ENCODE measurements at regions not wholly inside any gene's neighbourhood (a gene's known extent, or its start where the extent isn't known, plus 50 kb on each side); places are given as distances from the start of the nearest gene placed in this dataset.
"Not testable (repeated sequence)": the region's sequence is repeated elsewhere in the genome, so short reads cannot be mapped to it uniquely, and the experiment has no call there.

DNA sequence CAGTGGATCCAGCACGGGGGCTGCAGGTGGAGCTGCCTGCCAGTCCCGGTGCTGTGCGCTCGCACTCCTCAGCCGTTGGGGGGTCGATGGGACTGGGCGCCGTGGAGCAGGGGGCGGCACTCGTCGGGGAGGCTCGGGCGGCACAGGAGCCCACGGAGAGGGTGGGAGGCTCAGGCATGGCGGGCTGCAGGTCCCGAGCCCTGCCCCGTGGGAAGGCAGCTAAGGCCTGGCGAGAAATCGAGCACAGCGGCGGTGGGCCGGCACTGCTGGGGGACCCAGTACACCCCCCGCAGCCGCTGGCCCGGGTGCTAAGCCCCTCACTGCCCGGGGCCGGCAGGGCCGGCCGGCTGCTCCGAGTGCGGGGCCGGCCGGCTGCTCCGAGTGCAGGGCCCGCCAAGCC, 52.3 kb upstream of the MARK1 start:
- H3K36me3 ChIP-seq (ENCODE audit: insufficient read depth, low read length); H3K27ac ChIP-seq (ENCODE audit: low read depth, low read length); H3K9ac ChIP-seq (ENCODE audit: low read depth, low read length); H3K4me3 ChIP-seq (ENCODE audit: low read length); H3K27me3 ChIP-seq (ENCODE audit: insufficient read depth, low read length); H3K9me3 ChIP-seq (ENCODE audit: insufficient read depth, low read depth, low read length); H3K4me1 ChIP-seq (ENCODE audit: insufficient read depth, low read length): not testable (repeated sequence)
- 98% methylated on average over 33 of the region's 35 CpGs for WGBS

DNA sequence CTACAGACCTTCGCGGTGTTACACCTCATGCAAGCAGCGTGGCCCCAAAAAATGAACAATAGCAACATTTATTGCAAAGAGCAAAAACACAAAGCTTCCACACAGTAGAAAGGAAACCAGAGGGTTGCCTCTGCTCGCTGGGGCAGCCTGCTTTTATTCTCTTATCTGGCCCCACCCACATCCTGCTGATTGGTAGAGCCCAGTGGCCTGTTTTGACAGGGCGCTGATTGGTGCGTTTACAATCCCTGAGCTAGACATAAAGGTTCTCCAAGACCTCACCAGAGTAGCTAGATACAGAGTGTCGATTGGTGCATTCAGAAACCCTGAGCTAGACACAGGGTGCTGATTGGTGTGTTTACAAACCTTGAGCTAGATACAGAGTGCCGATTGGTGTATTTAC, 52.8 kb upstream of the MARK1 start:
- H3K4me3 ChIP-seq (ENCODE audit: low read length); H3K4me1 ChIP-seq (ENCODE audit: insufficient read depth, low read length); H3K27me3 ChIP-seq (ENCODE audit: insufficient read depth, low read length); H3K36me3 ChIP-seq (ENCODE audit: insufficient read depth, low read length); H3K9ac ChIP-seq (ENCODE audit: low read depth, low read length); H3K27ac ChIP-seq (ENCODE audit: low read depth, low read length); H3K9me3 ChIP-seq (ENCODE audit: insufficient read depth, low read depth, low read length): not testable (repeated sequence)
- 97% methylated on average over 8 of the region's 8 CpGs for WGBS

- 79% methylated on average over 2 of the region's 2 CpGs for WGBS
- H3K4me1 ChIP-seq (ENCODE audit: insufficient read depth, low read length): no peaks in the 10 kb centered on the region
- no peaks in the 10 kb centered on the region for H3K9me3 ChIP-seq (ENCODE audit: insufficient read depth, low read depth, low read length)
- H3K4me3 ChIP-seq (ENCODE audit: low read length): no peak overlapping the region
- no peaks in the 10 kb centered on the region for H3K36me3 ChIP-seq (ENCODE audit: insufficient read depth, low read length)
- no peak overlapping the region for H3K9ac ChIP-seq (ENCODE audit: low read depth, low read length)
- H3K27ac ChIP-seq (ENCODE audit: low read depth, low read length): no peak overlapping the region
- no peaks in the 10 kb centered on the region for H3K27me3 ChIP-seq (ENCODE audit: insufficient read depth, low read length)
These were observed 54.5 kb upstream of the MARK1 start for GRCh38 chr1:220473440-220473839.

DNA sequence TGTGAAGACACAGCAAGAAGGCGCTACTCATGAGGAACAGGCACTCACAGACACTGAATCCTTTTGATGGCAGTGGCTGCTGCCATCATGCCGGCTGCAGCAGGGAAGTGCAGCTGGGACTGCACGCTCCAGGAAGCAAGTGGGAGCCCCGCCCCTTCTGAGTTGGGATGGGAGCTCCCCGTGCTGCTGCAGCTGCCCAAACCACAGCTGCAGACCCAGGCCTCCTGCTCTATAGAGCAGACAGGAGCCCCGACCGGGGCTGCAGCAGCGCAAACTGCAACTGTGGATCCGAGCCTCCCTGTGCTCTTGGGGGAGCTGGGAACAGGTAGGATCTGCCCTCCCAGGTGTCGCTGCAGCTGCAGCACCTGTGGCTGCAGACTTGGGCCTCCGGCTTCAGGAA, 65.2 kb upstream of the MARK1 start:
- 69% methylated on average over 11 of the region's 11 CpGs for WGBS
- no peak overlapping the region for H3K9ac ChIP-seq (ENCODE audit: low read depth, low read length)
- no peaks in the 10 kb centered on the region for H3K36me3 ChIP-seq (ENCODE audit: insufficient read depth, low read length)
- no peak overlapping the region for H3K4me3 ChIP-seq (ENCODE audit: low read length)
- no peaks in the 10 kb centered on the region for H3K4me1 ChIP-seq (ENCODE audit: insufficient read depth, low read length)
- H3K9me3 ChIP-seq (ENCODE audit: insufficient read depth, low read depth, low read length): peaks cover 13% of the 10 kb centered on the region
- H3K27ac ChIP-seq (ENCODE audit: low read depth, low read length): no peak overlapping the region
- H3K27me3 ChIP-seq (ENCODE audit: insufficient read depth, low read length): no peaks in the 10 kb centered on the region

DNA sequence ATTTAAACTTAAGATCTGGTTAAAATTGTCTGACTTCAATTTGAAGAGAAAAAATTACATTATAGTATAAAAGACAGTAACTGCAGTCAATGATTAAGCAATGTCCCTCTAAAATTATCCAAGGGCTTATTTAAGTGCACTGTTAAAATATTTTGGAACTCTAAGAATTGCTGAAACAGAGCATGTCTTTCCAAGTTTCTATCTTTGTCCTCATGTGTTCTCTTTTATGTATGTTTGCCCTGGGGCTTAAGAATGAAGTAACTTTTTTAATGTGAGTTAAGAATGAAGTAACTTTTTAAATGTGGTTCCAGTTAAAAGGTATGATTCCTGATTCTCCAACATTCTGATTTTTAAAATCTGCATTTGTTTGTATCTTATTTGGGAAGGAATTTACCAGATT, 69.0 kb upstream of the MARK1 start:
- no peaks in the 10 kb centered on the region for H3K4me1 ChIP-seq (ENCODE audit: insufficient read depth, low read length)
- no peak overlapping the region for H3K9ac ChIP-seq (ENCODE audit: low read depth, low read length)

GRCh38 chr1:220457957-220458609, 69.9 kb upstream of the MARK1 start:
- Histone ChIP-seq H3K27me3 (ENCODE audit: insufficient read depth, low read length) (no peaks in the 10 kb centered on the region), H3K9ac (ENCODE audit: low read depth, low read length) (no peak overlapping the region), H3K27ac (ENCODE audit: low read depth, low read length) (no peak overlapping the region), H3K4me1 (ENCODE audit: insufficient read depth, low read length) (no peaks in the 10 kb centered on the region), H3K9me3 (ENCODE audit: insufficient read depth, low read depth, low read length) (no peaks in the 10 kb centered on the region), H3K36me3 (ENCODE audit: insufficient read depth, low read length) (no peaks in the 10 kb centered on the region), H3K4me3 (ENCODE audit: low read length) (no peak overlapping the region)
- 86% methylated on average over 5 of the region's 5 CpGs for WGBS

More for the DNA sequence above, 69.0 kb upstream of the MARK1 start:
- H3K27ac ChIP-seq (ENCODE audit: low read depth, low read length): no peak overlapping the region
- peaks cover 7% of the 10 kb centered on the region for H3K9me3 ChIP-seq (ENCODE audit: insufficient read depth, low read depth, low read length)
- H3K36me3 ChIP-seq (ENCODE audit: insufficient read depth, low read length): no peaks in the 10 kb centered on the region
- no peaks in the 10 kb centered on the region for H3K27me3 ChIP-seq (ENCODE audit: insufficient read depth, low read length)
- no peak overlapping the region for H3K4me3 ChIP-seq (ENCODE audit: low read length)

DNA sequence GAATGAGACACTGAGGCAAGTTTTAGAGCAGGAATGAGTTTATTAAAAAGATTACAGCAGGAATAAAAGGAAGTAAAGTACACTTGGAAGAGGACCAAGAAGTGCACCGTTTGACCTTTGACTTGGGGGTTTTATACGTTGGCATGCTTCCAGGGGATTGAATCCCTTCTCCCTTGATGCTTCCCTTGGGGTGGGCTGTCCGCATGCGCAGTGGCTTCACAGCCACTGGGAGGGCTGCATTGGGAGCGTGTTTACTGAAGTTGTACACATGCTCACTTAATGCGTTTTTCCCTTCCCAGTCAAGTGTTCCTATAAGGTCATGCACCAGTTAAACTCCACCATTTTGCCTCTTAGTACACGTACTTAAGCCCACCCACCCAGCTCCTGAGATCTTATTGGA, 72.4 kb upstream of the MARK1 start:
- no peaks in the 10 kb centered on the region for H3K36me3 ChIP-seq (ENCODE audit: insufficient read depth, low read length)
- H3K9ac ChIP-seq (ENCODE audit: low read depth, low read length): no peak overlapping the region
- no peaks in the 10 kb centered on the region for H3K9me3 ChIP-seq (ENCODE audit: insufficient read depth, low read depth, low read length)
- H3K4me1 ChIP-seq (ENCODE audit: insufficient read depth, low read length): peaks cover 13% of the 10 kb centered on the region; the same call in 1 of the 2 replicates
- no peak overlapping the region for H3K27ac ChIP-seq (ENCODE audit: low read depth, low read length)
- WGBS: 93% methylated on average over 7 of the region's 7 CpGs
- H3K4me3 ChIP-seq (ENCODE audit: low read length): no peak overlapping the region
- no peaks in the 10 kb centered on the region for H3K27me3 ChIP-seq (ENCODE audit: insufficient read depth, low read length)

DNA sequence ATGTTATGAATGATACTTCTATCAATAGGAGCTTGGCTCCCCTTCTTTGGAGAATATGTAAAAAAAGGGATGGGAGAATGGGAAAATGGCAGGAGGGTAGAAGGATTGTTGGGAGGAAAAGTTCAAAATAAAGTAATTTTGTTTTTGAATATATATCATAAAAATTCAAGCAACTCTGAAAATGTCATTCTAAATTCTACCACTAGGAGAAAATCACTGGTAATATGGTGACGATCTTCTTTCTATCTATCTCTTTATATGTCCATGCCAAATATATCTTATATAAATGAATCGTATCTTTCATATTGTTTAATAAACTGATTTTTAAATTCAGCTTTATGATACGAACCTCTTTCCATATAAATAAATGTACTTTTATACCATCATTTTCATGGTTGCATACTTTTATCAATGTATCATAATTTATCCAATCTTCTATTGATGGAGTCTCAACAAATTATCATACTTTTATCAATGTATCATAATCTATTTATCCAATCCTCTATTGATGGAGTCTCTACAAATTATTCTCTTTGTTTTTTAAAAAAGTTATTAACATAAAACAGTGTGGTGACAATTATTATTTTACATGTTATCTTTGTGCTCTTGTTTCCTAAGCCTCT, 73.7 kb upstream of the MARK1 start:
- WGBS: 100% methylated on average over 1 of the region's 3 CpGs
- H3K9ac ChIP-seq (ENCODE audit: low read depth, low read length): no peak overlapping the region

GRCh38 chr1:220453371-220453770, 74.6 kb upstream of the MARK1 start:
- H3K9me3 ChIP-seq (ENCODE audit: insufficient read depth, low read depth, low read length): no peaks in the 10 kb centered on the region
- peaks cover 13% of the 10 kb centered on the region; the same call in 1 of the 2 replicates for H3K4me1 ChIP-seq (ENCODE audit: insufficient read depth, low read length)
- H3K9ac ChIP-seq (ENCODE audit: low read depth, low read length): no peak overlapping the region
- H3K36me3 ChIP-seq (ENCODE audit: insufficient read depth, low read length): no peaks in the 10 kb centered on the region
- 100% methylated on average over 1 of the region's 2 CpGs for WGBS
- no peaks in the 10 kb centered on the region for H3K27me3 ChIP-seq (ENCODE audit: insufficient read depth, low read length)
- no peak overlapping the region for H3K27ac ChIP-seq (ENCODE audit: low read depth, low read length)
- H3K4me3 ChIP-seq (ENCODE audit: low read length): no peak overlapping the region

More for the DNA sequence above, 73.7 kb upstream of the MARK1 start:
- H3K4me1 ChIP-seq (ENCODE audit: insufficient read depth, low read length): peaks cover 13% of the 10 kb centered on the region; the same call in 1 of the 2 replicates
- H3K27ac ChIP-seq (ENCODE audit: low read depth, low read length): no peak overlapping the region
- no peak overlapping the region for H3K4me3 ChIP-seq (ENCODE audit: low read length)
- H3K27me3 ChIP-seq (ENCODE audit: insufficient read depth, low read length): no peaks in the 10 kb centered on the region
- no peaks in the 10 kb centered on the region for H3K9me3 ChIP-seq (ENCODE audit: insufficient read depth, low read depth, low read length)
- H3K36me3 ChIP-seq (ENCODE audit: insufficient read depth, low read length): no peaks in the 10 kb centered on the region

GRCh38 chr1:220451532-220451931, 76.4 kb upstream of the MARK1 start:
- H3K27ac ChIP-seq (ENCODE audit: low read depth, low read length): no peak overlapping the region
- no peak overlapping the region for H3K9ac ChIP-seq (ENCODE audit: low read depth, low read length)
- 77% methylated on average over 3 of the region's 4 CpGs for WGBS
- peaks cover 19% of the 10 kb centered on the region for H3K4me1 ChIP-seq (ENCODE audit: insufficient read depth, low read length)
- H3K27me3 ChIP-seq (ENCODE audit: insufficient read depth, low read length): no peaks in the 10 kb centered on the region
- no peaks in the 10 kb centered on the region for H3K36me3 ChIP-seq (ENCODE audit: insufficient read depth, low read length)
- no peaks in the 10 kb centered on the region for H3K9me3 ChIP-seq (ENCODE audit: insufficient read depth, low read depth, low read length)
- no peak overlapping the region for H3K4me3 ChIP-seq (ENCODE audit: low read length)

DNA sequence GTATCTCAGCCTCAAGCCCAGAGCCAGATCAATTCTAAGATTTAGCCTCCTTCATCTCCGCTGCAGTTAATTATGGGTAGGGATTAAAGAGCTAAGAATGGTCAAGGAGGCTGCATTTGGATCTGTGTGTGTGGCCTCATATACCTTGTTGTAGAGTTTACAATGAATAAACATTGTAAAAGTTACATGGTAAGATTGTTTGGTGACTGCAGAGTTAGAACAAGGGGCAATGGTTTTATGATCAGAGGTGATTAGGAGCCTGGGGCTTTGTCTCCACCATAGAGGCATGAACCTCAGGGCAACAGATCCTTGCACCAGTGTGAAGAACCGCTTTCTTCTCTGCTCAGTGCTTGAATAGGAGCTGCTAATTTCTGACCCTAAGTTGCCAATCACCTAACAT, 77.0 kb upstream of the MARK1 start:
- Histone ChIP-seq H3K4me3 (ENCODE audit: low read length) (no peak overlapping the region), H3K27ac (ENCODE audit: low read depth, low read length) (no peak overlapping the region), H3K4me1 (ENCODE audit: insufficient read depth, low read length) (peaks cover 19% of the 10 kb centered on the region), H3K36me3 (ENCODE audit: insufficient read depth, low read length) (no peaks in the 10 kb centered on the region), H3K27me3 (ENCODE audit: insufficient read depth, low read length) (no peaks in the 10 kb centered on the region), H3K9ac (ENCODE audit: low read depth, low read length) (no peak overlapping the region), H3K9me3 (ENCODE audit: insufficient read depth, low read depth, low read length) (no peaks in the 10 kb centered on the region)
- 90% methylated on average over 2 of the region's 2 CpGs for WGBS

GRCh38 chr1:220448217-220448616, 79.7 kb upstream of the MARK1 start:
- H3K27ac ChIP-seq (ENCODE audit: low read depth, low read length): no peak overlapping the region
- H3K27me3 ChIP-seq (ENCODE audit: insufficient read depth, low read length): no peaks in the 10 kb centered on the region
- 88% methylated on average over 4 of the region's 4 CpGs for WGBS
- peaks cover 19% of the 10 kb centered on the region for H3K4me1 ChIP-seq (ENCODE audit: insufficient read depth, low read length)
- no peak overlapping the region for H3K4me3 ChIP-seq (ENCODE audit: low read length)
- no peaks in the 10 kb centered on the region for H3K36me3 ChIP-seq (ENCODE audit: insufficient read depth, low read length)
- no peak overlapping the region for H3K9ac ChIP-seq (ENCODE audit: low read depth, low read length)
- no peaks in the 10 kb centered on the region for H3K9me3 ChIP-seq (ENCODE audit: insufficient read depth, low read depth, low read length)
